ENCODE measurements at regions not wholly inside any gene's neighbourhood (a gene's known extent, or its start where the extent isn't known, plus 50 kb on each side); places are given as distances from the start of the nearest gene placed in this dataset.

DNA sequence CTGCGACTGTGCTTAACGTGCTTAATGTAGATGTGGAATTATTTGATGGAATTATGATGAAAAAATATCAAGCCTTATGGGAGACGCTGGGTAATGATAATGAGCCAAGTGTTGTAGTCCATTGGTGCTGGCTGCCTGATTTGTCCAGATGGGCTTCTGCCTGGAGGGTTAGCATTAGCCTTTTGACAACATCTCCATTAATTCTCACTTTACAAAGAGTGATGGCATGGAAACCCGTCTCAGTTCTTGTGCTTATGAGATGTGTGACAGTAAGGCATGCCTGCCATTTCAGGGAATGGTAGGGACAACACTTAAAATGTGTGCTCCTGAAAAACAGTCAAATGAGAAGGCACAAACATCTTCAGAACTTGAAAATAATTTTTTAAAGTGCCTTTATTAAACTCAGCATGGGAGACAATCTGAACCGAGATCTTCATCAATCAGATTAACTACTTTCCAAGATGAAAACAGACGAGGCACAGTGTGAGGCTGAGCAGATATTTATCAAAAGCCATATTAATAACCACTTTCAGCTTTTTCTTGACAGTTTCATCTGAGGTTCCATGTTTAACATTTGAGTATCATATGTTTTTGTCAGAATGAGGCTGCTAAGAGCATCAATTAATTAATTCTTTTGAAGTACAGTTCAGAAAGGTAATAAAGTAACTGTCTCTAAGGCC, 473.1 kb downstream of the NXPH1 start:
- no peaks in the 10 kb centered on the region for H3K36me3 Mint-ChIP-seq (ENCODE audit: low read depth)
- no peaks in the 10 kb centered on the region for H3K4me1 Mint-ChIP-seq (ENCODE audit: low read depth)
- no peak overlapping the region for H3K27ac Mint-ChIP-seq
- no peak overlapping the region for H3K4me3 Mint-ChIP-seq
- no peaks in the 10 kb centered on the region for H3K9me3 Mint-ChIP-seq
- no peaks in the 10 kb centered on the region for H3K27me3 Mint-ChIP-seq (ENCODE audit: low read depth)
- no peak for DNase-seq (ENCODE audit: low spot score)

GRCh38 chr7:8908889-8909288, 475.5 kb downstream of the NXPH1 start:
- Mint-ChIP-seq H3K27me3 (ENCODE audit: low read depth) (no peaks in the 10 kb centered on the region), H3K4me1 (ENCODE audit: low read depth) (no peaks in the 10 kb centered on the region), H3K9me3 (no peaks in the 10 kb centered on the region), H3K27ac (no peak overlapping the region), H3K4me3 (no peak overlapping the region), H3K36me3 (ENCODE audit: low read depth) (no peaks in the 10 kb centered on the region)
- no peak for DNase-seq (ENCODE audit: low spot score)

DNA sequence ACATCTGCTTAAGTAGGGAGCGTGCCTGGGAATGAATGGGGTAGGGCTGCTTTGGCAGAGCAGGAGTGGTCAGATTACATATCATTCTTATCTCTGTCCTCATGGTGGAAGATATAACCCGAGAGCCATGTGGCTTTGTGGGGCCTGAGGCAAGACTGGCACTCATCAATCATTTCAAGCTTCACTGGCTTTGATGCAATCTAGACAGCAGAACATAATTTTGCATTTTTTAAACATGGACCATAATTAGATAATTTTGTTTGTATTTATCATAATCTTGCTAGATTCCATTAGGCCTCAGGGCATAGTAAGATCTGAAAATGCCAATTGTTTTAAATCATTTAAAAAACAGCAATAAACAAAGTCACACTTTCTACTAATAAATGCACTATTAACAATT, 480.3 kb downstream of the NXPH1 start:
- H3K27ac Mint-ChIP-seq = no peak overlapping the region
- no peaks in the 10 kb centered on the region for H3K36me3 Mint-ChIP-seq (ENCODE audit: low read depth)
- H3K4me3 Mint-ChIP-seq = no peak overlapping the region
- no peak for DNase-seq (ENCODE audit: low spot score)
- H3K9me3 Mint-ChIP-seq = peaks cover 10% of the 10 kb centered on the region
- no peaks in the 10 kb centered on the region for H3K4me1 Mint-ChIP-seq (ENCODE audit: low read depth)
- no peaks in the 10 kb centered on the region for H3K27me3 Mint-ChIP-seq (ENCODE audit: low read depth)

DNA sequence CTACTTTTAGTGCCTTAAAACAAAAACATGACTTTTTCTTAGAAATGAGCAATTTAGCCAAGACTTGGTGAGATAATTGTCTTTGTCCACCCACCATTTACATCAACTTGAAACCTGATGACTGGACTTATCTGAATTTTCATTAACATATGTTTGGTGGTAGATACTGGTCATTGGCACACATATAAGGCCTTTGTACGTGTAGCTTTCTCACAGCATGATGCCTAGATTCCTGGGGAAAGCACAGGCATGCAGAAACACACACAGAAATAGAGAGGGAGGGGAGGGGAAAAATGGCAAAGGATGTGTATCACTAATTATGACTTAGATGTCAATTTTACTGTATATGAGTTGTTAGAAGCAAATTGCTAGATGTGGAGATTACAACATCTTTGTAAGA, 488.4 kb downstream of the NXPH1 start:
- no peak for DNase-seq (ENCODE audit: low spot score)
- Mint-ChIP-seq H3K27me3 (ENCODE audit: low read depth) (no peaks in the 10 kb centered on the region), H3K9me3 (peaks cover 21% of the 10 kb centered on the region), H3K36me3 (ENCODE audit: low read depth) (no peaks in the 10 kb centered on the region), H3K27ac (no peak overlapping the region), H3K4me1 (ENCODE audit: low read depth) (no peaks in the 10 kb centered on the region), H3K4me3 (no peak overlapping the region)

DNA sequence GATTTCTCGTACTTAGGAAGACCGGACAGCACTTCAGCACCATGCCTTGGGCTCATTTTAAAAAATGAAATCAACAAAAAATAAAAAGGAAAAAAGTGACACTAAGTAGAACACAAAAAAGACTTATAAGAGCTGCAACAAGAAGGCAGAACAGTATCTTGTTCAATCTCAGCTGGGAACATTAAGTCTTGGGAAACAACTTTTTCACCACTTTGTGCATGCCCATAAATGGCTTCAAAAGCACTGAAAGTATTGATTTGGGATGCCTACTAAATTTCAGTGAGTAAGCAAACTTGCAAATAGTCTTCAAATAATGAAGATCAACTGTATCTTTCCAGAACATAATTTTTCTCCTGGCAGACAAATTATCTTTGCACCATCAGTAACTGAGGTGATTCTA, 489.3 kb downstream of the NXPH1 start:
- Mint-ChIP-seq H3K27me3 (ENCODE audit: low read depth) (no peaks in the 10 kb centered on the region), H3K27ac (no peak overlapping the region), H3K9me3 (peaks cover 20% of the 10 kb centered on the region), H3K4me1 (ENCODE audit: low read depth) (no peaks in the 10 kb centered on the region), H3K4me3 (no peak overlapping the region), H3K36me3 (ENCODE audit: low read depth) (no peaks in the 10 kb centered on the region)
- no peak for DNase-seq (ENCODE audit: low spot score)

DNA sequence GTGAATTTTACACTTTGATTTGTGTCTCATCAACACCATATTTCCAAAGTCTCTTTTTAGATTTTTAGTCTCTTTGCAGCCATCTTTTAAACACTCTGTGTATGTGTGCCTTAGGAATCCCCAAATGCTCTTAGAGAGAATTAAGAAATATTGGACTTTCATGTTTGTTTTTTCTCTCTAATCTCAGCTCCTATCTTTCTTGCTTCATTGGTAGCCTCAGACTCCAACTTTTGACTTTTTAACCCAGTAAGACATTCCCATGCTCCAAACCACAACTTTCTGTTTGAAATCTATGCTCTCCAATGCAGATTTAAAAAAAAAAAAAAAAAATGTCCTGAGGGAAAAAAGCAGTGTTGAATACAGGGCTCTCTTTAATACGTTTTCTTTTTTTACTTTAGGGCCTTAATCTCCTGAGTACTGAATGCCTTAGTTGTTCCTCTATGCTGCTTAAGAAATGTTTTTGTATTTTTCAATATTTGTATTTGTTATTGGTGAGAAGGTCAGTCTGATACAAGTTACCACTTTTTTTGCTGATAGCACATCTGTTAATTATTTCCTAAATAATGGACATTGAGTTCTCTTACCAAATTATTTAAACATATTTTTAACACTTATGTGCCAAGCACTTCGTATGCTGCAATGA, 489.9 kb downstream of the NXPH1 start:
- Mint-ChIP-seq H3K27me3 (ENCODE audit: low read depth) (no peaks in the 10 kb centered on the region), H3K4me3 (no peak overlapping the region), H3K36me3 (ENCODE audit: low read depth) (no peaks in the 10 kb centered on the region), H3K27ac (no peak overlapping the region), H3K4me1 (ENCODE audit: low read depth) (no peaks in the 10 kb centered on the region), H3K9me3 (peaks cover 20% of the 10 kb centered on the region)
- DNase-seq (ENCODE audit: low spot score) = no peak

DNA sequence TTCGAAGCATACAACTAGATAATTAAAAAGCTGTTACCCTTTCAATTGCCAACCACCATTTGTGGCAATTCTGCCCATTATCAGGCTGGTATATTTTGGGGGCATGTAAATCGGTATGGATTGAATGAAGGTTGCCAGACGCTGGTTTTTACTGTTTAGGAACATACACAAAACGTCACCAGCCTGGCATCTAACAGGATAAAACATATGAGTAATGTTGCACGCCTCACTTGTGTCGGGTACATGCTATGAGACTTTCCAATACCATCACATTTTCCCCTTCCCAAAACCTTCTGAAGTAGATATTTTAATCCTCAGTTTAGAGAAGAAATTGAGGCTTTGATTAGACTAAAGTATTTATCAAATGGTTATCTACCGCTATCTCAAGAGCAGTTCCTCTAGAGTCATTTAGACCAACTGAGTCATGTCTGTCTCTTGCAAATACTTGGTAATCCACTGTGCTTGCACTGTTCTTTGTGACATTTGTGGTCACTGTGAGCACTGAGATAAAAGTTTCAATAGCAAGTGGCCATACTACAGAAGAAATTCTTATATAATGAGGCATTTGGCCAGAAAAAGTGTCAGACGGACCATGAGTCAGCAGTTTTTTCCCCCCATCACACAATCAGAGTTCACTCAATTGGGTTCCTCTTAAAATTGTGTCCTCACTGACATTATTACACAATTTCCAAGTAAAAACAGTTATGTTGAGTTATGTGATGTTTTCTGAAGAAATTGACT, 498.7 kb downstream of the NXPH1 start:
- no peak for DNase-seq (ENCODE audit: low spot score)
- Mint-ChIP-seq H3K4me3 (no peak overlapping the region), H3K27me3 (ENCODE audit: low read depth) (no peaks in the 10 kb centered on the region), H3K9me3 (peaks cover 25% of the 10 kb centered on the region), H3K27ac (no peak overlapping the region), H3K36me3 (ENCODE audit: low read depth) (no peaks in the 10 kb centered on the region), H3K4me1 (ENCODE audit: low read depth) (no peaks in the 10 kb centered on the region)

DNA sequence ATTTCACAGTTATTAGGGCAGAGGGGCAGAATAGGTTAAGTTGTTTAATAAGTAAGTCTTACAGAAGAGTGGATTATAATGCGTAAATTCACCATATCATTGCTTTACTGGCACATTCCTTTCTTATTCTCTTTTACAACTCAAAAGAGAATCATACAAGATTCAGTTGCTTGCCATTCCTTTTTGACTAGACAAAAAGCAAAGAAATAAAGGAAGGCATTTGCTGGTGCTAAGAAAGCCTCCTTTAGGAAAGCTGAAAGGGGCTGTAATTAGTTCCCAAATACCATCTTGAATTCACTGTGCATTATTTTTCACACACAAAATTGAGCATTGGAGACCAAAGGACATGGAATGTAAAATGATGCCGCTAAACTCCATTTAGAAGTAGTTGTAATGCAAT, 499.3 kb downstream of the NXPH1 start:
- Mint-ChIP-seq H3K9me3 (peaks cover 25% of the 10 kb centered on the region), H3K27ac (no peak overlapping the region), H3K4me3 (no peak overlapping the region), H3K36me3 (ENCODE audit: low read depth) (no peaks in the 10 kb centered on the region), H3K27me3 (ENCODE audit: low read depth) (no peaks in the 10 kb centered on the region), H3K4me1 (ENCODE audit: low read depth) (no peaks in the 10 kb centered on the region)
- DNase-seq (ENCODE audit: low spot score) = no peak

GRCh38 chr7:8937204-8937603, 503.8 kb downstream of the NXPH1 start:
- no peaks in the 10 kb centered on the region for H3K4me1 Mint-ChIP-seq (ENCODE audit: low read depth)
- no peaks in the 10 kb centered on the region for H3K27me3 Mint-ChIP-seq (ENCODE audit: low read depth)
- H3K4me3 Mint-ChIP-seq = no peak overlapping the region
- H3K27ac Mint-ChIP-seq = no peak overlapping the region
- DNase-seq (ENCODE audit: low spot score) = no peak
- peaks cover 41% of the 10 kb centered on the region for H3K9me3 Mint-ChIP-seq
- H3K36me3 Mint-ChIP-seq (ENCODE audit: low read depth) = no peaks in the 10 kb centered on the region

DNA sequence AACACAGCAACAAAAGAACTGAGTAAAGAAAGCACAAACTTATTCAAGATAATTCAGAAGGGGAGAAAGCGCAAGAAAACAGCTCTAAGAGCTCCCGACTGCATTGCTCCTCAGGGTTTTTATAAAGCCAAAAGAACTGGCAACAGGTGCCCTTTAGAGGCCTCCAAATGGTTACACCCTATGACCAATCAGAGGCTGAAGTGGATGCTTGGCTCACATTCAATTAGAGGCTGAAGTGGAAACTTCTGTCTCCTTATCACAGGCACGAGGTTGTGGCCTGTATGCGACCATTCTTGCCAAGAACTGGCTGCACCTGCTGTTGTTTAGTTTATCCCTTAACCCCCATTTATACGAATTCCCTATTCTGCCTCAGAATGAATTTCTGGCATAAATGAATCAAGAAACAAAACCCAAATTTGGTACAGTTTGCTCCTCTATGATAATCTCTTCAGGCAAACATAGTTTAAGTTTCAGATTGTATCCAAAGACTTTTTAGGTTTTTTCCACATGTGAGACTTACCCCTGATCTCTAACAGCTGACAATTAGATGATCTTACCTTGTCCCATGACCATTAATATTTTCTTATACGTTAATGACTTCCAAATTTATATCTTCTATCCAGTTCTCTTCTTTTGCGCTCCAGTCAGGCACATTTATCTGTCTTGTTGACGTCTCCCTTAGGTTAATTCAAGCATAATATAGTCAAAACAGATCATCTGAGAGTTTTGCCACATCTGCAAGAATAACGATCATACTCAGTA, 504.8 kb downstream of the NXPH1 start:
- no peaks in the 10 kb centered on the region for H3K36me3 Mint-ChIP-seq (ENCODE audit: low read depth)
- peaks cover 44% of the 10 kb centered on the region for H3K9me3 Mint-ChIP-seq
- no peaks in the 10 kb centered on the region for H3K4me1 Mint-ChIP-seq (ENCODE audit: low read depth)
- DNase-seq (ENCODE audit: low spot score) = no peak
- no peak overlapping the region for H3K4me3 Mint-ChIP-seq
- no peak overlapping the region for H3K27ac Mint-ChIP-seq
- no peaks in the 10 kb centered on the region for H3K27me3 Mint-ChIP-seq (ENCODE audit: low read depth)

DNA sequence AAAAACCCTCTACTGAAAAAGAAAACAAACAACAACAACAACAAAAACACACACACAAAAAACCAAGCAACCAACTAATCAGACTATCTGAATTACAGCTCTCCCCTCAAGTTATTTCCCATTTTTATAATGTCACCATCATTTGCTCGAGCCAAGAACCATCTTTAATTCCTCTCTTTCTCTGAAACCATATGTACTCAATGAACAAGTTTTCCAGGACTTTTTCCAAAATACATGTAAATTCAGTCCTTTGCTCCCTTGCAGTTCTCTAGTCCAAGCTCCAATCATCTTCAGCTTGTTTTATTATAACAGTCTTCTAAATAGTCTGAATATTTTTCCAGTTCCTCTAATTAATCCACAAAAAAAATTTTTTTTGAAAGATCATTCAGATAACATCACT, 506.0 kb downstream of the NXPH1 start:
- Mint-ChIP-seq H3K9me3 (peaks cover 41% of the 10 kb centered on the region), H3K4me3 (no peak overlapping the region), H3K27me3 (ENCODE audit: low read depth) (no peaks in the 10 kb centered on the region), H3K27ac (no peak overlapping the region), H3K4me1 (ENCODE audit: low read depth) (no peaks in the 10 kb centered on the region), H3K36me3 (ENCODE audit: low read depth) (no peaks in the 10 kb centered on the region)
- DNase-seq (ENCODE audit: low spot score) = no peak

GRCh38 chr7:8963722-8964121, 530.3 kb downstream of the NXPH1 start:
- Mint-ChIP-seq H3K27me3 (ENCODE audit: low read depth) (no peaks in the 10 kb centered on the region), H3K27ac (no peak overlapping the region), H3K4me3 (no peak overlapping the region), H3K36me3 (ENCODE audit: low read depth) (no peaks in the 10 kb centered on the region), H3K9me3 (peaks cover 34% of the 10 kb centered on the region), H3K4me1 (ENCODE audit: low read depth) (no peaks in the 10 kb centered on the region)
- no peak for DNase-seq (ENCODE audit: low spot score)

- Mint-ChIP-seq H3K27me3 (ENCODE audit: low read depth) (no peaks in the 10 kb centered on the region), H3K4me1 (ENCODE audit: low read depth) (no peaks in the 10 kb centered on the region), H3K36me3 (ENCODE audit: low read depth) (no peaks in the 10 kb centered on the region), H3K9me3 (peaks cover 40% of the 10 kb centered on the region), H3K27ac (no peak overlapping the region), H3K4me3 (no peak overlapping the region)
- no peak for DNase-seq (ENCODE audit: low spot score)
Observed at GRCh38 chr7:8965177-8965576, 531.8 kb downstream of the NXPH1 start.

- H3K4me3 Mint-ChIP-seq = no peak overlapping the region
- DNase-seq (ENCODE audit: low spot score) = no peak
- no peaks in the 10 kb centered on the region for H3K4me1 Mint-ChIP-seq (ENCODE audit: low read depth)
- H3K36me3 Mint-ChIP-seq (ENCODE audit: low read depth) = no peaks in the 10 kb centered on the region
- H3K27me3 Mint-ChIP-seq (ENCODE audit: low read depth) = no peaks in the 10 kb centered on the region
- no peak overlapping the region for H3K27ac Mint-ChIP-seq
- H3K9me3 Mint-ChIP-seq = peaks cover 29% of the 10 kb centered on the region
Observed at GRCh38 chr7:8973601-8974000, 540.2 kb downstream of the NXPH1 start.

All from T-helper 2 cell treated with Interferon-gamma antibody and Interleukin-4, amounts not matched to agents 5 μg/mL and 100 μg/mL, for 36 hours (primary cell).